SK-N-SH treated with all-trans-retinoic acid at 6 μM for 48 hours (cell line): ENCODE measurements at regions not wholly inside any gene's neighbourhood (a gene's known extent, or its start where the extent isn't known, plus 50 kb on each side); places are given as distances from the start of the nearest gene placed in this dataset.

Source experiments
- ATAC-seq: fragments of 200-7000 bp; cut with Tn5 transposase; 3 replicates; pipeline ENCODE4 v1.9.1; 2020; ENCODE audit warnings: mild to moderate bottlenecking, moderate library complexity
- ARNTL ChIP-seq: fragments of 450-650 bp; formaldehyde crosslinking; IDR thresholded peaks from 2 replicates; pipeline ENCODE4 v1.5.0; 2020; ENCODE audit warnings: low read depth, mild to moderate bottlenecking, moderate library complexity, borderline replicate concordance
- BACH2 ChIP-seq: fragments of 250-450 bp; sonication (Bioruptor Pico); IDR thresholded peaks from 2 replicates; pipeline ENCODE4 v1.9.0; 2021; ENCODE audit warnings: mild to moderate bottlenecking, borderline replicate concordance
- CSDC2 ChIP-seq: fragments of 250-450 bp; sonication (Bioruptor Pico); IDR thresholded peaks from 2 replicates; pipeline ENCODE4 v1.5.0; 2020; ENCODE audit warnings: mild to moderate bottlenecking, moderate library complexity
- ESRRG ChIP-seq: fragments of 250-450 bp; sonication (Bioruptor Pico); IDR thresholded peaks from 2 replicates; pipeline ENCODE4 v1.6.1; 2021; ENCODE audit warnings: mild to moderate bottlenecking
- GLIS3 ChIP-seq: fragments of 250-450 bp; sonication (Bioruptor Pico); IDR thresholded peaks from 2 replicates; pipeline ENCODE4 v1.5.0; 2020; ENCODE audit warnings: mild to moderate bottlenecking, moderate library complexity
- ISL1 ChIP-seq: fragments of 250-450 bp; sonication (Bioruptor Pico); IDR thresholded peaks from 2 replicates; pipeline ENCODE4 v2.1.2; 2022; ENCODE audit warnings: mild to moderate bottlenecking, moderate library complexity
- OSR1 ChIP-seq: fragments of 250-450 bp; sonication (Bioruptor Pico); IDR thresholded peaks from 2 replicates; pipeline ENCODE4 v1.8.0; 2022; ENCODE audit warnings: moderate library complexity, mild to moderate bottlenecking, inconsistent platforms
- PATZ1 ChIP-seq: fragments of 250-450 bp; sonication (Bioruptor Pico); IDR thresholded peaks from 2 replicates; pipeline ENCODE4 v1.8.0; 2020; ENCODE audit warnings: mild to moderate bottlenecking, moderate library complexity, borderline replicate concordance
- PPARA ChIP-seq: fragments of 250-450 bp; sonication (Bioruptor Pico); IDR thresholded peaks from 2 replicates; pipeline ENCODE4 v1.5.0; 2020; ENCODE audit warnings: mild to moderate bottlenecking, borderline replicate concordance
- RARB ChIP-seq: fragments of 250-450 bp; sonication (Bioruptor Pico); IDR thresholded peaks from 2 replicates; pipeline ENCODE4 v1.8.0; 2021; ENCODE audit warnings: mild to moderate bottlenecking, moderate library complexity
- SNAI2 ChIP-seq: fragments of 250-450 bp; sonication (Bioruptor Pico); IDR thresholded peaks from 2 replicates; pipeline ENCODE4 v1.5.0; 2020; ENCODE audit warnings: mild to moderate bottlenecking, moderate library complexity
- TCF4 ChIP-seq: fragments of 250-450 bp; sonication (Bioruptor Pico); IDR thresholded peaks from 2 replicates; pipeline ENCODE4 v1.8.0; 2021; ENCODE audit warnings: mild to moderate bottlenecking, moderate library complexity, borderline replicate concordance
- TOX ChIP-seq: fragments of 250-450 bp; sonication (Bioruptor Pico); IDR thresholded peaks from 2 replicates; pipeline ENCODE4 v1.8.0; 2021; ENCODE audit warnings: mild to moderate bottlenecking, moderate library complexity, borderline replicate concordance
- TSHZ2 ChIP-seq: fragments of 250-450 bp; sonication (Bioruptor Pico); IDR thresholded peaks from 2 replicates; pipeline ENCODE4 v1.5.0; 2020; ENCODE audit warnings: mild to moderate bottlenecking, moderate library complexity
- ZC3H10 ChIP-seq: fragments of 250-450 bp; sonication (Bioruptor Pico); IDR thresholded peaks from 2 replicates; pipeline ENCODE4 v1.5.1; 2021; ENCODE audit warnings: mild to moderate bottlenecking, moderate library complexity
- ZFP3 ChIP-seq: fragments of 250-450 bp; sonication (Bioruptor Pico); IDR thresholded peaks from 2 replicates; pipeline ENCODE4 v1.5.0; 2020; ENCODE audit warnings: mild to moderate bottlenecking, moderate library complexity
- ZNF565 ChIP-seq: fragments of 450-650 bp; formaldehyde crosslinking; conservative IDR thresholded peaks from 2 replicates; pipeline ENCODE4 v1.5.0; 2020; ENCODE audit warnings: low read depth, mild to moderate bottlenecking, moderate library complexity
- ZNF70 ChIP-seq: fragments of 450-650 bp; formaldehyde crosslinking; IDR thresholded peaks from 2 replicates; pipeline ENCODE4 v1.5.0; 2020; ENCODE audit warnings: mild to moderate bottlenecking, moderate library complexity
- ZNF8 ChIP-seq: fragments of 450-650 bp; formaldehyde crosslinking; IDR thresholded peaks from 2 replicates; pipeline ENCODE4 v1.5.0; 2020; ENCODE audit warnings: mild to moderate bottlenecking, moderate library complexity
- TF ChIP-seq, protein P1 (sequence below): fragments of 250-450 bp; sonication (Bioruptor Pico); IDR thresholded peaks from 2 replicates; pipeline ENCODE4 v1.5.1; 2020; ENCODE audit warnings: low read depth, mild to moderate bottlenecking, moderate library complexity
- TF ChIP-seq, protein P2 (sequence below): fragments of 250-450 bp; sonication (Bioruptor Pico); IDR thresholded peaks from 2 replicates; pipeline ENCODE4 v1.5.1; 2021; ENCODE audit warnings: mild to moderate bottlenecking, moderate library complexity
- TF ChIP-seq, protein P3 (sequence below): fragments of 250-450 bp; sonication (Bioruptor Pico); IDR thresholded peaks from 2 replicates; pipeline ENCODE4 v1.8.0; 2021; ENCODE audit warnings: low read depth, mild to moderate bottlenecking, moderate library complexity, borderline replicate concordance

- TF ChIP-seq ZC3H10 (CRISPR knock-in tag): no peak
- TF ChIP-seq OSR1: no peak
- TF ChIP-seq TOX: no peak
- TF ChIP-seq ESRRG (CRISPR knock-in tag): no peak
- no peak for TF ChIP-seq GLIS3 (CRISPR knock-in tag)
- TF ChIP-seq ZNF8 (CRISPR knock-in tag): no peak
- TF ChIP-seq, protein P1, sequence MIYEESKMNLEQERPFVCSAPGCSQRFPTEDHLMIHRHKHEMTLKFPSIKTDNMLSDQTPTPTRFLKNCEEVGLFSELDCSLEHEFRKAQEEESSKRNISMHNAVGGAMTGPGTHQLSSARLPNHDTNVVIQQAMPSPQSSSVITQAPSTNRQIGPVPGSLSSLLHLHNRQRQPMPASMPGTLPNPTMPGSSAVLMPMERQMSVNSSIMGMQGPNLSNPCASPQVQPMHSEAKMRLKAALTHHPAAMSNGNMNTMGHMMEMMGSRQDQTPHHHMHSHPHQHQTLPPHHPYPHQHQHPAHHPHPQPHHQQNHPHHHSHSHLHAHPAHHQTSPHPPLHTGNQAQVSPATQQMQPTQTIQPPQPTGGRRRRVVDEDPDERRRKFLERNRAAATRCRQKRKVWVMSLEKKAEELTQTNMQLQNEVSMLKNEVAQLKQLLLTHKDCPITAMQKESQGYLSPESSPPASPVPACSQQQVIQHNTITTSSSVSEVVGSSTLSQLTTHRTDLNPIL (CRISPR knock-in tag): no peak
- ATAC-seq: no peak
Measured at GRCh38 chr2:122531290-122532071, 776.0 kb downstream of the TSN start.

- ATAC-seq: no peak
- no peak for TF ChIP-seq ZNF8 (CRISPR knock-in tag)
- TF ChIP-seq RARB (CRISPR knock-in tag): no peak
- no peak for TF ChIP-seq ZNF565
- no peak for TF ChIP-seq PPARA (CRISPR knock-in tag)
- TF ChIP-seq TSHZ2 (CRISPR knock-in tag): no peak
- no peak for TF ChIP-seq TOX
- no peak for TF ChIP-seq ARNTL (CRISPR knock-in tag)
- no peak for TF ChIP-seq BACH2
- TF ChIP-seq ZFP3 (CRISPR knock-in tag): no peak
- TF ChIP-seq, protein P1 (CRISPR knock-in tag): no peak
- no peak for TF ChIP-seq SNAI2 (CRISPR knock-in tag)
- TF ChIP-seq, all 23 proteins: peak for 0
Measured at GRCh38 chr2:122532072-122532344, 776.6 kb downstream of the TSN start.

DNA sequence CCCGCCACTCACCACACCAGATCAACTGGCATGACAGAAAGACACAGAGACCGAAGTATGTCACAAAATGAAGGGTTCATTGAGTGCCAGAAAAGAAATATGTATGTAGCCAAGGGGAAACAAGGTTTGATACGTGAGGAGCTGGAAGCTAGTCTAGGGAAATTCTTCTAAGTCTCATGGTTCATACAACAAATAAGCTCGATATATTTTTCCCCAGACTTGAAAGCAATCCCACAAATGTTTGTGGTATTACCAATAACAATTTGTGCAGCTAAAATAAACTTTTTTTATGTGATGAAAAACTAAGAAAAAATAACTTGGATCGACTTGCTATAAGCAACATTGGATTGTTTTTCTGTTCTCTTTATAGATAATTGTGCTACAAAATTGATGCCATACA lies 777.0 kb downstream of the TSN start:
- no peak for ATAC-seq
- TF ChIP-seq BACH2 (no peak), OSR1 (no peak), GLIS3 (CRISPR knock-in tag) (no peak), ZNF565 (no peak), SNAI2 (CRISPR knock-in tag) (no peak), TCF4 (no peak), PATZ1 (CRISPR knock-in tag) (no peak), ISL1 (no peak), CSDC2 (CRISPR knock-in tag) (no peak), PPARA (CRISPR knock-in tag) (no peak), TSHZ2 (CRISPR knock-in tag) (no peak), ZNF70 (CRISPR knock-in tag) (no peak), ZFP3 (CRISPR knock-in tag) (no peak), ZC3H10 (CRISPR knock-in tag) (no peak), TOX (no peak), ARNTL (CRISPR knock-in tag) (no peak)
- TF ChIP-seq, protein P1 (CRISPR knock-in tag): no peak
- TF ChIP-seq, protein P2, sequence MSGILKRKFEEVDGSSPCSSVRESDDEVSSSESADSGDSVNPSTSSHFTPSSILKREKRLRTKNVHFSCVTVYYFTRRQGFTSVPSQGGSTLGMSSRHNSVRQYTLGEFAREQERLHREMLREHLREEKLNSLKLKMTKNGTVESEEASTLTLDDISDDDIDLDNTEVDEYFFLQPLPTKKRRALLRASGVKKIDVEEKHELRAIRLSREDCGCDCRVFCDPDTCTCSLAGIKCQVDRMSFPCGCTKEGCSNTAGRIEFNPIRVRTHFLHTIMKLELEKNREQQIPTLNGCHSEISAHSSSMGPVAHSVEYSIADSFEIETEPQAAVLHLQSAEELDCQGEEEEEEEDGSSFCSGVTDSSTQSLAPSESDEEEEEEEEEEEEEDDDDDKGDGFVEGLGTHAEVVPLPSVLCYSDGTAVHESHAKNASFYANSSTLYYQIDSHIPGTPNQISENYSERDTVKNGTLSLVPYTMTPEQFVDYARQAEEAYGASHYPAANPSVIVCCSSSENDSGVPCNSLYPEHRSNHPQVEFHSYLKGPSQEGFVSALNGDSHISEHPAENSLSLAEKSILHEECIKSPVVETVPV (CRISPR knock-in tag): no peak
- TF ChIP-seq, protein P3, sequence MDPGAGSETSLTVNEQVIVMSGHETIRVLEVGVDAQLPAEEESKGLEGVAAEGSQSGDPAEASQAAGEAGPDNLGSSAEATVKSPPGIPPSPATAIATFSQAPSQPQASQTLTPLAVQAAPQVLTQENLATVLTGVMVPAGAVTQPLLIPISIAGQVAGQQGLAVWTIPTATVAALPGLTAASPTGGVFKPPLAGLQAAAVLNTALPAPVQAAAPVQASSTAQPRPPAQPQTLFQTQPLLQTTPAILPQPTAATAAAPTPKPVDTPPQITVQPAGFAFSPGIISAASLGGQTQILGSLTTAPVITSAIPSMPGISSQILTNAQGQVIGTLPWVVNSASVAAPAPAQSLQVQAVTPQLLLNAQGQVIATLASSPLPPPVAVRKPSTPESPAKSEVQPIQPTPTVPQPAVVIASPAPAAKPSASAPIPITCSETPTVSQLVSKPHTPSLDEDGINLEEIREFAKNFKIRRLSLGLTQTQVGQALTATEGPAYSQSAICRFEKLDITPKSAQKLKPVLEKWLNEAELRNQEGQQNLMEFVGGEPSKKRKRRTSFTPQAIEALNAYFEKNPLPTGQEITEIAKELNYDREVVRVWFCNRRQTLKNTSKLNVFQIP (CRISPR knock-in tag): no peak
